Stomach (tissue), 8 donors: ENCODE measurements at regions not wholly inside any gene's neighbourhood (a gene's known extent, or its start where the extent isn't known, plus 50 kb on each side); places are given as distances from the start of the nearest gene placed in this dataset.

Experiments
- DNase-seq, 2 donors: peaks; one replicate each; pipeline versions ENCODE4 v3.0.0 to v3.0.0-alpha.2; 2013 to 2019
- H3K27ac ChIP-seq, 5 donors: fragments of 200-600 bp in 4 of 5; sonication (generic) in 4 of 5; one replicate each; pipeline ENCODE4 v1.5.1; 2013 to 2019; ENCODE audit warnings: mild to moderate bottlenecking in 1 of 5, moderate library complexity in 1 of 5
- H3K27me3 ChIP-seq, 3 donors: fragments of 200-600 bp; sonication (generic); one replicate each; pipeline ENCODE4 v1.5.1; 2017 to 2019; ENCODE audit warnings: mixed run types in 1 of 3
- H3K36me3 ChIP-seq, 4 donors: fragments of 200-600 bp; sonication (generic); 1 replicate in 3 of 4; 2 replicates in 1 of 4; pipeline ENCODE4 v1.5.1; 2016 to 2019
- H3K4me1 ChIP-seq, 4 donors: fragments of 200-600 bp; sonication (generic); one replicate each; pipeline ENCODE4 v1.5.1; 2016 to 2019
- H3K4me3 ChIP-seq, 4 donors: fragments of 200-600 bp; sonication (generic) in 3 of 4; one replicate each; pipeline ENCODE4 v1.5.1; 2016 to 2019; ENCODE audit warnings: mild to moderate bottlenecking in 1 of 4
- H3K9me3 ChIP-seq, 4 donors: fragments of 200-600 bp; sonication (generic); one replicate each; pipeline ENCODE4 v1.5.1; 2016 to 2019
- CTCF ChIP-seq, 7 experiments: fragments of 450-650 bp in 4 of 7; fragments of 200-600 bp in 3 of 7; sonication (generic) in 3 of 7; IDR thresholded peaks; one replicate each; pipeline ENCODE4 v1.5.1; 2016 to 2019; ENCODE audit warnings: antibody characterized with exemption in 7 of 7, control low read depth in 2 of 7, mild to moderate bottlenecking in 1 of 7
- EP300 ChIP-seq: sonication (generic); formaldehyde crosslinking; IDR thresholded peaks from one replicate; pipeline ENCODE4 v1.6.1; 2017; ENCODE audit warnings: antibody characterized with exemption
- POLR2A ChIP-seq, 4 donors: fragments of 450-650 bp; IDR thresholded peaks; one replicate each; pipeline ENCODE4 v1.6.1; 2016; ENCODE audit warnings: antibody characterized with exemption in 4 of 4, control low read depth in 2 of 4, mild to moderate bottlenecking in 1 of 4, moderate library complexity in 1 of 4
- POLR2AphosphoS5 ChIP-seq, 3 donors: sonication (generic); formaldehyde crosslinking; IDR thresholded peaks; one replicate each; pipeline ENCODE4 v1.6.1; 2016; ENCODE audit warnings: antibody characterized with exemption in 3 of 3
- WGBS, 5 donors: extraction: QIAGEN DNeasy Blood & Tissue Kit in 3 of 5; methylation state at CpG; one replicate each; pipeline versions ENCODE4 v1.1.5 to v1.1.7; 2013 to 2018; 5-methylcytosine and 5-hydroxymethylcytosine counted together
- intact Hi-C: fragments of 100-400 bp; cut with DNase I; formaldehyde crosslinking; loops from one replicate; pipeline ENCODE4 v1.15.1; 2023; ENCODE audit warnings: low total_unique reads
- donor health status: healthy with polysubstance abuse.
- donor health status: Bipolar disorder and iron deficiency.
- donor health status: healthy.

- Histone ChIP-seq H3K9me3 (no peaks in the 10 kb centered on the region), H3K4me3 (no peak overlapping the region), H3K27ac (no peak overlapping the region), H3K27me3 (no peaks in the 10 kb centered on the region), H3K36me3 (no peaks in the 10 kb centered on the region), H3K4me1 (peaks cover 0 to 13% (median 6%) of the 10 kb centered on the region in 4 donors)
- intact Hi-C loops, result loop anchor here (10.0 kb wide), 1 partner anchor 551 kb away; no protein-coding TSS in a partner anchor
- peak in 1 of 2 donors; percentile 73 for DNase-seq
- peak in 6 of 7 experiments; percentile 39 to 96 (median 90) for TF ChIP-seq CTCF (IDR thresholded peaks at IDR 0.05)
- no peak for TF ChIP-seq POLR2A (IDR thresholded peaks at IDR 0.05)
Observed at GRCh38 chr1:221435504-221435904, 306.4 kb downstream of the DUSP10 start.

GRCh38 chr1:221437171-221437570 lies 304.7 kb downstream of the DUSP10 start:
- Histone ChIP-seq H3K36me3 (no peaks in the 10 kb centered on the region), H3K4me1 (peaks cover 0 to 22% (median 11%) of the 10 kb centered on the region in 4 donors), H3K9me3 (no peaks in the 10 kb centered on the region), H3K4me3 (no peak overlapping the region), H3K27me3 (no peaks in the 10 kb centered on the region), H3K27ac (no peak overlapping the region)
- DNase-seq, result no peak
- no peak for TF ChIP-seq POLR2AphosphoS5 (IDR thresholded peaks at IDR 0.05)
- TF ChIP-seq CTCF (IDR thresholded peaks at IDR 0.05), result no peak
- TF ChIP-seq EP300, result no peak
- no peak for TF ChIP-seq POLR2A (IDR thresholded peaks at IDR 0.05)
- intact Hi-C loops, result loop anchor here (10.0 kb wide), 1 partner anchor 552 kb away; no protein-coding TSS in a partner anchor
- 54 to 73% (median 60%) methylated on average over 2 of the region's 2 CpGs for WGBS, 5 donors

- intact Hi-C loops, result loop anchor here (10.0 kb wide), 1 partner anchor 553 kb away; no protein-coding TSS in a partner anchor
- 82 to 90% (median 84%) methylated on average over 5 of the region's 5 CpGs for WGBS, 5 donors
- H3K27ac ChIP-seq, result no peak overlapping the region
Observed at GRCh38 chr1:221437926-221438325, 304.0 kb downstream of the DUSP10 start.

GRCh38 chr1:221439008-221439746 lies 302.7 kb downstream of the DUSP10 start:
- Histone ChIP-seq H3K27ac (no peak overlapping the region), H3K4me1 (peaks cover 0 to 22% (median 11%) of the 10 kb centered on the region in 4 donors), H3K9me3 (no peaks in the 10 kb centered on the region), H3K27me3 (no peaks in the 10 kb centered on the region), H3K36me3 (no peaks in the 10 kb centered on the region), H3K4me3 (no peak overlapping the region)
- DNase-seq, result peak in 1 of 2 donors; percentile 28
- intact Hi-C loops, result loop anchor here (10.0 kb wide), 1 partner anchor 554 kb away; no protein-coding TSS in a partner anchor
- whole genome bisulfite sequencing, 5 donors, result 53 to 76% (median 72%) methylated on average over 4 of the region's 4 CpGs
- TF ChIP-seq POLR2AphosphoS5 (IDR thresholded peaks at IDR 0.05) (peak in 1 of 3 donors; percentile 30), EP300 (no peak)

More at GRCh38 chr1:221437926-221438325, 304.0 kb downstream of the DUSP10 start:
- Histone ChIP-seq H3K36me3 (no peaks in the 10 kb centered on the region), H3K4me1 (peaks cover 0 to 22% (median 11%) of the 10 kb centered on the region in 4 donors), H3K27me3 (no peaks in the 10 kb centered on the region), H3K9me3 (no peaks in the 10 kb centered on the region), H3K4me3 (no peak overlapping the region)
- no peak for DNase-seq
- TF ChIP-seq POLR2AphosphoS5 (IDR thresholded peaks at IDR 0.05), result no peak
- no peak for TF ChIP-seq CTCF (IDR thresholded peaks at IDR 0.05)
- TF ChIP-seq EP300, result no peak
- no peak for TF ChIP-seq POLR2A (IDR thresholded peaks at IDR 0.05)
